BLaER1 treated with 17β-estradiol and CSF1 and Interleukin-3, amounts not matched to agents 10 nM and 100 nM (cell line): ENCODE measurements at regions not wholly inside any gene's neighbourhood (a gene's known extent, or its start where the extent isn't known, plus 50 kb on each side); places are given as distances from the start of the nearest gene placed in this dataset.

Experiments used
- H3K27ac ChIP-seq, 11 experiments: shearing (Covaris generic); formaldehyde crosslinking; 2 replicates each; pipeline ENCODE4 v1.8.1; 2022
- H3K27me3 ChIP-seq, 11 experiments: shearing (Covaris generic); formaldehyde crosslinking; 2 replicates each; pipeline ENCODE4 v1.8.1; 2022
- H3K36me3 ChIP-seq, 11 experiments: shearing (Covaris generic); formaldehyde crosslinking; 2 replicates each; pipeline ENCODE4 v1.8.1; 2022
- H3K4me1 ChIP-seq, 10 experiments: shearing (Covaris generic); formaldehyde crosslinking; 2 replicates each; pipeline ENCODE4 v1.8.1; 2022
- H3K4me2 ChIP-seq, 11 experiments: shearing (Covaris generic); formaldehyde crosslinking; 2 replicates each; pipeline ENCODE4 v1.8.1; 2022
- H3K4me3 ChIP-seq, 10 experiments: shearing (Covaris generic); formaldehyde crosslinking; 2 replicates each; pipeline ENCODE4 v1.8.1; 2022
- H3K9ac ChIP-seq, 11 experiments: shearing (Covaris generic); formaldehyde crosslinking; 2 replicates each; pipeline ENCODE4 v1.8.1; 2022
- H3K9me3 ChIP-seq, 11 experiments: shearing (Covaris generic); formaldehyde crosslinking; replicated peaks in 1 of 11; 2 replicates each; pipeline ENCODE4 v1.8.1; 2022
- H4K20me1 ChIP-seq, 11 experiments: shearing (Covaris generic); formaldehyde crosslinking; 2 replicates each; pipeline ENCODE4 v1.8.1; 2022
- Cebpa-rat ChIP-seq, 11 experiments: shearing (Covaris generic); IDR thresholded peaks; 2 replicates each; pipeline ENCODE4 v1.8.1; 2022

GRCh38 chr9:129379886-129380285, 201.8 kb upstream of the IER5L start:
- H3K4me3 ChIP-seq: no peak overlapping the region
- TF ChIP-seq Cebpa-rat (IDR thresholded peaks at IDR 0.05): no peak
- H3K9ac ChIP-seq: no peak overlapping the region
- no peak overlapping the region for H3K27ac ChIP-seq
- H3K9me3 ChIP-seq: peaks cover 0 to 3% (median 0%) of the 10 kb centered on the region in 11 experiments; a peak in 5 of 22 replicates
- H3K36me3 ChIP-seq: no peaks in the 10 kb centered on the region
- H3K27me3 ChIP-seq: peaks cover 22 to 33% (median 28%) of the 10 kb centered on the region in 11 experiments
- peaks cover 27 to 44% (median 42%) of the 10 kb centered on the region in 10 experiments for H3K4me1 ChIP-seq
- H3K4me2 ChIP-seq: no peak overlapping the region
- no peaks in the 10 kb centered on the region for H4K20me1 ChIP-seq

DNA sequence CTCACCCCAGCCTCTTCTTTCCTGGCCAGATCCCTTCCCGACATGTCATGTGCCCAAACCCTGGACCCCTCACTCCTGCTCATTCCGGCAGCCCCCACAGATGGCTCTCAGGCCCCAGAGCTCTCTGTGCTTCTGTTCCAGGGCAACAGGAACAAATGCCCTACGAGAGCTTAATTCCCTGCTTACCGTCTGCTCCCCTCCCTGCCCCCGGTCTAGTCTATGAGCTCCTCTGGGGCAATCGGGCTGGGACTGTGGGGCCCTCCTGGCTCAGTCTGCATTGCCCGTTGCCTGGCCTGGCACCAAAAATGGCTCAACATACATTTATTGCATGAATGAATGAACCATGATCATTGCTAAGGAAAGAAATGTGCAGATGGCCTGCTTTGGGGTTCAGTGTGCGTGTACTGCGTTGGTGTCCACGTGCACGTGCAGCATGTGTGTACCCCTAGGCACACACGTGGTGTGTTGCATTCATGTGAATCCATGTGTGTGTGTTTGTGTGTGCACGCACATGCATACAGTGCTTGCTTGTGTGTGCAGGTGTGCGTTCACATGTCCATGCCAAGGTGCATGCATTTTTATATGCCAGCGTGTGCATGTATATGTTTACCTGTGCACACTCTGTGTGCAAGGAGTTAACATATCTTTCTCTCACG, 201.2 kb upstream of the IER5L start:
- Histone ChIP-seq H3K4me2 (peak overlapping the region in 3 of 11 experiments; percentile 25 to 54 (median 51); a peak in 1 of 22 replicates), H3K27me3 (peaks cover 22 to 33% (median 28%) of the 10 kb centered on the region in 11 experiments), H3K9ac (no peak overlapping the region), H3K9me3 (peaks cover 0 to 9% (median 5%) of the 10 kb centered on the region in 11 experiments; a peak in 9 of 22 replicates), H3K4me1 (peaks cover 26 to 39% (median 36%) of the 10 kb centered on the region in 10 experiments), H3K4me3 (no peak overlapping the region), H4K20me1 (no peaks in the 10 kb centered on the region), H3K27ac (no peak overlapping the region), H3K36me3 (no peaks in the 10 kb centered on the region)
- no peak for TF ChIP-seq Cebpa-rat (IDR thresholded peaks at IDR 0.05)

- no peak overlapping the region for H3K9ac ChIP-seq
- no peak overlapping the region for H3K27ac ChIP-seq
- H3K4me1 ChIP-seq: peaks cover 21 to 29% (median 26%) of the 10 kb centered on the region in 10 experiments
- no peaks in the 10 kb centered on the region for H4K20me1 ChIP-seq
- H3K9me3 ChIP-seq: peaks cover 0 to 11% (median 7%) of the 10 kb centered on the region in 11 experiments; a peak in 9 of 22 replicates
- no peak overlapping the region for H3K4me3 ChIP-seq
- no peaks in the 10 kb centered on the region for H3K36me3 ChIP-seq
- peak overlapping the region; percentile 0 to 60 (median 43); a peak in 19 of 22 replicates for H3K4me2 ChIP-seq
- no peak for TF ChIP-seq Cebpa-rat (IDR thresholded peaks at IDR 0.05)
- H3K27me3 ChIP-seq: peaks cover 22 to 33% (median 28%) of the 10 kb centered on the region in 11 experiments
These were observed 200.0 kb upstream of the IER5L start for GRCh38 chr9:129377931-129378661.

- no peaks in the 10 kb centered on the region for H4K20me1 ChIP-seq
- no peak for TF ChIP-seq Cebpa-rat (IDR thresholded peaks at IDR 0.05)
- 0 out of 22 replicates have a peak overlapping the region, but pooled peaks of 1 of the 11 experiments have one; percentile 55 for H3K4me2 ChIP-seq
- no peaks in the 10 kb centered on the region for H3K36me3 ChIP-seq
- no peak overlapping the region for H3K9ac ChIP-seq
- H3K4me1 ChIP-seq: peaks cover 13 to 20% (median 18%) of the 10 kb centered on the region in 10 experiments
- H3K27me3 ChIP-seq: peaks cover 22 to 33% (median 28%) of the 10 kb centered on the region in 11 experiments
- H3K9me3 ChIP-seq: peaks cover 0 to 11% (median 7%) of the 10 kb centered on the region in 11 experiments; a peak in 9 of 22 replicates
- H3K4me3 ChIP-seq: no peak overlapping the region
- no peak overlapping the region for H3K27ac ChIP-seq
These were observed 199.1 kb upstream of the IER5L start for GRCh38 chr9:129377181-129377580.

- no peak overlapping the region for H3K4me3 ChIP-seq
- H3K4me2 ChIP-seq: no peak overlapping the region
- no peaks in the 10 kb centered on the region for H4K20me1 ChIP-seq
These were observed 197.8 kb upstream of the IER5L start for GRCh38 chr9:129375845-129376244.

DNA sequence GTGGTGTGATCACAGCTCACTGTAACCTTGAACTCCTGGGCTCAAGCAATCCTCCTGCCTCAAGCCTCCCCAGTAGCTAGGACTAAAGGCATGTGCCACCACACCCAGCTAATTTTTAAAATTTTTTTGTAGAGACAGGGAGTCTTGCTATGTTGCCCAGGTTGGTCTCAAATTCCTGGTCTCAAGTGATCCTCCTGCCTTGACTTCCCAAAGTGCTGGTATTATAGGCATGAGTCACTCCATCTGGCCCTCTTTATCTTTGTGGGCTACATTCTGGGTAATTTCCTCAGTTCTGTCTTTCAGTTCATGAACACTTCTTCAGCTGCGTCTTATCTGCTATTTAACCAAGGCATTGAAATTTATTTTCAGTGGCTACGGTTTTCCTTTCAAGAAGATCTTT, 196.6 kb upstream of the IER5L start:
- no peak for TF ChIP-seq Cebpa-rat (IDR thresholded peaks at IDR 0.05)
- Histone ChIP-seq H3K27ac (no peak overlapping the region), H3K4me1 (peaks cover 12 to 18% (median 16%) of the 10 kb centered on the region in 10 experiments; a peak in 19 of 20 replicates), H4K20me1 (no peaks in the 10 kb centered on the region), H3K9me3 (peaks cover 15 to 27% (median 24%) of the 10 kb centered on the region in 11 experiments), H3K9ac (no peak overlapping the region), H3K4me2 (no peak overlapping the region), H3K36me3 (no peaks in the 10 kb centered on the region; a peak in 1 of 22 replicates), H3K27me3 (peaks cover 22 to 32% (median 28%) of the 10 kb centered on the region in 11 experiments), H3K4me3 (no peak overlapping the region)

More at GRCh38 chr9:129375845-129376244, 197.8 kb upstream of the IER5L start:
- H3K36me3 ChIP-seq: no peaks in the 10 kb centered on the region; a peak in 1 of 22 replicates
- no peak for TF ChIP-seq Cebpa-rat (IDR thresholded peaks at IDR 0.05)
- H3K4me1 ChIP-seq: peaks cover 12 to 18% (median 16%) of the 10 kb centered on the region in 10 experiments; a peak in 19 of 20 replicates
- no peak overlapping the region for H3K9ac ChIP-seq
- peaks cover 3 to 15% (median 12%) of the 10 kb centered on the region in 11 experiments; a peak in 21 of 22 replicates for H3K9me3 ChIP-seq
- H3K27ac ChIP-seq: no peak overlapping the region
- peaks cover 22 to 33% (median 28%) of the 10 kb centered on the region in 11 experiments for H3K27me3 ChIP-seq

DNA sequence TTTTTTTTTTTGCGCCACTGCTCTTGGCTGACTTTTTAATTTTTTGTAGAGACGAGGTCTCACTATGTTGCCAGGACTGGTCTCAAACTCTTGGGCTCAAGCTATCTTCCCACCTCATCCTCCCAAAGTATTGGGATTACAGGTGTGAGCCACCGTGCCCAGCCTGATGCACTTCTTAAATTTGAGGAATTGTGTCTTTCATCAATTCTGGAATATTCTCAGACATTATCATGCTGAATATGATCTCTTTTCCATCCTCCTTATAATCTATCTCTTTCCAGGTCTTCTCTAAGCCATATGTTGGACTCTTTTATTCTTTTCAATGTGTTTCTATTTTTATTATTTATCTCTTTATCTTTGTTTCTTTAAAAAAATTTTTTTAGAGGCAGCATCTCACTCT, 196.2 kb upstream of the IER5L start:
- no peak for TF ChIP-seq Cebpa-rat (IDR thresholded peaks at IDR 0.05)
- Histone ChIP-seq H3K4me3 (no peak overlapping the region), H4K20me1 (no peaks in the 10 kb centered on the region), H3K9ac (no peak overlapping the region), H3K9me3 (peaks cover 20 to 31% (median 28%) of the 10 kb centered on the region in 11 experiments), H3K27ac (no peak overlapping the region), H3K36me3 (no peaks in the 10 kb centered on the region; a peak in 1 of 22 replicates), H3K4me1 (peaks cover 12 to 18% (median 16%) of the 10 kb centered on the region in 10 experiments; a peak in 19 of 20 replicates), H3K4me2 (no peak overlapping the region), H3K27me3 (peaks cover 17 to 28% (median 24%) of the 10 kb centered on the region in 11 experiments)

DNA sequence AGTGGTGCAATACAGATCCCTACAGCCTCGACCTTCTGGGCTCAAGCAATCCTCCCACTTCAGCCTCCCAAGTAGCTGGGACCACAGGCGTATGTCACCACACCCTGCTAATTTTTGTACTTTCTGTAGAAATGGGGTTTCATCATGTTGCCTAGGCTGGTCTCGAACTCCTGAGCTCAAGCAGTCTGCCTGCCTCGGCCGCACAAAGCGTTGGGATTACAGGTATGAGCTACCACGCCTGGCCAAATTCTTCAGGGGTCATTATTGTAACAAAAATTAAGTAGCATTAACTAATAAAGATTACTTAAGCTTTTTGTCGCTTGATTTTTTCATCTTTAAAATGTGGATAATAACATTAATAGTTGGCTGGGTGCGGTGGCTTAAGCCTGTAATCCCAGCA, 195.3 kb upstream of the IER5L start:
- no peak overlapping the region for H3K27ac ChIP-seq
- no peak for TF ChIP-seq Cebpa-rat (IDR thresholded peaks at IDR 0.05)
- H3K4me3 ChIP-seq: no peak overlapping the region
- H3K36me3 ChIP-seq: no peaks in the 10 kb centered on the region; a peak in 1 of 22 replicates
- H3K27me3 ChIP-seq: peaks cover 9 to 20% (median 16%) of the 10 kb centered on the region in 11 experiments
- no peak overlapping the region; a peak in 1 of 22 replicates for H3K4me2 ChIP-seq
- peaks cover 27 to 40% (median 37%) of the 10 kb centered on the region in 11 experiments for H3K9me3 ChIP-seq
- no peaks in the 10 kb centered on the region for H4K20me1 ChIP-seq
- no peak overlapping the region for H3K9ac ChIP-seq
- peaks cover 8 to 17% (median 14%) of the 10 kb centered on the region in 10 experiments; a peak in 19 of 20 replicates for H3K4me1 ChIP-seq

GRCh38 chr9:129370770-129371169, 192.7 kb upstream of the IER5L start:
- Histone ChIP-seq H3K4me2 (no peak overlapping the region), H3K36me3 (no peaks in the 10 kb centered on the region; a peak in 1 of 22 replicates), H4K20me1 (no peaks in the 10 kb centered on the region), H3K9me3 (peaks cover 27 to 42% (median 38%) of the 10 kb centered on the region in 11 experiments), H3K9ac (no peak overlapping the region), H3K27me3 (no peaks in the 10 kb centered on the region), H3K27ac (no peak overlapping the region), H3K4me1 (peaks cover 0 to 12% (median 7%) of the 10 kb centered on the region in 10 experiments; a peak in 12 of 20 replicates), H3K4me3 (no peak overlapping the region)
- TF ChIP-seq Cebpa-rat (IDR thresholded peaks at IDR 0.05): no peak
